IPS-18c (cell line): ENCODE measurements at regions not wholly inside any gene's neighbourhood (a gene's known extent, or its start where the extent isn't known, plus 50 kb on each side); places are given as distances from the start of the nearest gene placed in this dataset.

Source experiments
- H3K4me3 ChIP-seq: 2 replicates; pipeline ENCODE4 v1.7.0; 2013; ENCODE audit warnings: low read depth, mild to moderate bottlenecking, low read length, moderate library complexity; ENCODE audit not compliant: insufficient read depth
- H3K9me3 ChIP-seq: one replicate; pipeline ENCODE4 v1.6.1; 2013; ENCODE audit warnings: mild to moderate bottlenecking, low read length, moderate library complexity; ENCODE audit not compliant: control insufficient read depth, insufficient read depth

- no peak overlapping the region for H3K4me3 ChIP-seq
- H3K9me3 ChIP-seq, result no peaks in the 10 kb centered on the region
Observed at GRCh38 chr12:111074965-111075364, 154.6 kb upstream of the MYL2 start.

- H3K4me3 ChIP-seq, result no peak overlapping the region
- no peaks in the 10 kb centered on the region for H3K9me3 ChIP-seq
Observed at GRCh38 chr12:111074559-111074958, 154.2 kb upstream of the MYL2 start.

GRCh38 chr12:111073370-111073769, 153.0 kb upstream of the MYL2 start:
- no peaks in the 10 kb centered on the region for H3K9me3 ChIP-seq

GRCh38 chr12:111072299-111072698, 151.9 kb upstream of the MYL2 start:
- H3K4me3 ChIP-seq, result no peak overlapping the region
- H3K9me3 ChIP-seq, result no peaks in the 10 kb centered on the region

More at GRCh38 chr12:111073370-111073769, 153.0 kb upstream of the MYL2 start:
- H3K4me3 ChIP-seq, result no peak overlapping the region

GRCh38 chr12:111069886-111070285, 149.5 kb upstream of the MYL2 start:
- no peaks in the 10 kb centered on the region for H3K9me3 ChIP-seq

GRCh38 chr12:111068290-111068689, 147.9 kb upstream of the MYL2 start:
- Histone ChIP-seq H3K4me3 (no peak overlapping the region), H3K9me3 (no peaks in the 10 kb centered on the region)

More at GRCh38 chr12:111069886-111070285, 149.5 kb upstream of the MYL2 start:
- H3K4me3 ChIP-seq, result no peak overlapping the region

GRCh38 chr12:111067498-111067897, 147.1 kb upstream of the MYL2 start:
- H3K9me3 ChIP-seq, result peaks cover under 1% of the 10 kb centered on the region
- H3K4me3 ChIP-seq, result no peak overlapping the region

GRCh38 chr12:111066744-111067437, 146.5 kb upstream of the MYL2 start:
- peaks cover 2% of the 10 kb centered on the region for H3K9me3 ChIP-seq
- no peak overlapping the region for H3K4me3 ChIP-seq

GRCh38 chr12:111064982-111065381, 144.6 kb upstream of the MYL2 start:
- Histone ChIP-seq H3K4me3 (no peak overlapping the region), H3K9me3 (peaks cover 2% of the 10 kb centered on the region)

GRCh38 chr12:111064154-111064553, 143.8 kb upstream of the MYL2 start:
- H3K9me3 ChIP-seq, result peaks cover 2% of the 10 kb centered on the region

GRCh38 chr12:111063295-111064026, 143.1 kb upstream of the MYL2 start:
- peaks cover 2% of the 10 kb centered on the region for H3K9me3 ChIP-seq

More at GRCh38 chr12:111064154-111064553, 143.8 kb upstream of the MYL2 start:
- no peak overlapping the region for H3K4me3 ChIP-seq

GRCh38 chr12:111057701-111058425, 137.5 kb upstream of the MYL2 start:
- peaks cover 2% of the 10 kb centered on the region for H3K9me3 ChIP-seq
- no peak overlapping the region for H3K4me3 ChIP-seq

More at GRCh38 chr12:111063295-111064026, 143.1 kb upstream of the MYL2 start:
- H3K4me3 ChIP-seq, result no peak overlapping the region

GRCh38 chr12:111056618-111057521, 136.5 kb upstream of the MYL2 start:
- Histone ChIP-seq H3K4me3 (no peak overlapping the region), H3K9me3 (no peaks in the 10 kb centered on the region)

- Histone ChIP-seq H3K4me3 (no peak overlapping the region), H3K9me3 (no peaks in the 10 kb centered on the region)
Observed at GRCh38 chr12:111055181-111055880, 135.0 kb upstream of the MYL2 start.

GRCh38 chr12:111048991-111049390, 128.6 kb upstream of the MYL2 start:
- no peak overlapping the region for H3K4me3 ChIP-seq
- H3K9me3 ChIP-seq, result no peaks in the 10 kb centered on the region

- H3K9me3 ChIP-seq, result no peaks in the 10 kb centered on the region
- no peak overlapping the region for H3K4me3 ChIP-seq
Observed at GRCh38 chr12:111046896-111047295, 126.5 kb upstream of the MYL2 start.
